GM19467 (cell line): ENCODE measurements at regions not wholly inside any gene's neighbourhood (a gene's known extent, or its start where the extent isn't known, plus 50 kb on each side); places are given as distances from the start of the nearest gene placed in this dataset.
"Not testable (repeated sequence)": the region's sequence is repeated elsewhere in the genome, so short reads cannot be mapped to it uniquely, and the experiment has no call there.

Source experiments
- ATAC-seq: cut with Tn5 transposase; IDR thresholded peaks from one replicate; pipeline ENCODE4 v1.9.1; 2021; ENCODE audit warnings: mild to moderate bottlenecking, moderate library complexity; ENCODE audit not compliant: unreplicated experiment

DNA sequence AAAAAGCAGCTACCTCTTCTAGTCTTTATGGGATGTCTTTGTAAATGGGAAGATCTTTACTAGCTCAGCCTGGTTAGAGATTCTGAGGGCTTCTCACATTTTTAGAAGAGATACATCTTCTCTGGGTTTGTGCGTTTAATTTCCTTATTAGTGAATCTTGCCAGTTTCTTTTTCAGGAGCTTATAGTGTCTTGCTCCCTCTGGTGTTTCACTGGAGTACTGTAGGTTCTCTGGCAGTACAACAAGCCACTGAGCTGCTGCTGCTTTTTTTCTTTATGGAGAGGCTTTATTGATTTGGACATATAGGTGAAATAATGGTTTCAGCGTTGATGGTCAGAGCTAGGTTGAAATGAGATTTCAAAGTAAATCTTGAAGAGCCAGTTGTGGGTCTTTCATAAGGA is 82.9 kb downstream of the LAS1L start:
- peak; percentile 63 for ATAC-seq

DNA sequence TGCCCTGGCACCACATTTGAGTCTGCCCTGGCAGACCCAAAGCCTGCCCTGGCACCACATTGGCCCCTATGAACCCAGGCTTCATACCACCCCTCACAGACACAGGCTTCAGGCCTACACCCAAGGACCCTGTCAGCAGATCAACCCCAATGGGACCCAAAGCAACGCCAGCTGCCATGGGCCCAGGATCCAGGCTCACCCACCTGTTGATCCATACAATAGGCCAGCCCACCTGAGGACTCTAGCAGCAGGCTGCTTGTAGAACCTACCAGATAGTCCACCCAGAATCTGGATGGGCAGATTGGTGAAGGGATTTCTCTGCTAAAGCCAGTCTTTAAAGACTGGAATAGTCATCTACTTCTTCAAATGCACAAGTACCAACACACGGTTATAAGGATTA is 114.4 kb downstream of the LAS1L start:
- no peak for ATAC-seq

DNA sequence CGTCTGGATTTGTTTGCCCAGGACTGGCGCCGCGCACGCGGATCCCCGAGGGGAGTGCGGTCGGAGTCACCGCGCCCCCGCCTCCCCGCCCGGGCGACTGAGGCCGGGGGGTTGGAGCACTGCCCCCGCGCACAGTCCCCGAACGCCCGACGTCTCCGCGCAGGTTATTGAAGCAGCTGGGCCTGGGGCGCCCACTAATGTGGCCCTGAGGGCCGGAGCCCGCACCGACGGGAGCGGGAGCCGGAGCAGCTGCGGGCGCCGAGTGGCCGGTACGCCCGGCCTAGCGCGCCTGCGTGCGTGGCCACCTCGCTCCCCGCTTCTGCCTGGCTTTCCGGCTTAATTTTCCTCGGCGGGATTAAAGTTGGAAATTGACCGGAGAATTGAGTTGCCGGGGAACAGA is 126.9 kb downstream of the LAS1L start:
- ATAC-seq: not testable (repeated sequence)

DNA sequence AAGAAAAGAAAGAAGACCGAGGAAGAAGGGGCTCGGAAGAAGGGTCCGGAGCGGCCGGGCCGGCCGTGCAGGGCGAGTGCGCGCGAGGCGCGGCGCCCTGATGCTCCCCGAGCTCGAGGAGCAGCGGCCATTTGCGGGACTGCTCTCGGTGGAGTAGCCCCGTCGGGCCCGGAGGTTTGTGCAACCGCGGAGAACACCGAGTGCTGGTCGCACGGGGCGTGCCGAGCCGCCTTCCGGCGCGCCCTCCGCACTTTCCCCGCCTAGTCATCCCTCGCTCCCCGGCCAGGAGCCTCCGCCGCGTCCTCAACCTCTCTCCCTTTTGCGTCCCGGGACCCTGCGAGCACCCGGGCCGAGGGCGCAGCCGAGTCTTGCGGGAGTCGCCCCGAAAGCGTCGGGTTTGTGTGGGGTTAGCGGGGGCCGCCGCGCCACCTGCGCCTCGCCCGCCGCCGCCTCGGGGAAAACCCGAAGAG is 127.4 kb downstream of the LAS1L start:
- no peak for ATAC-seq

DNA sequence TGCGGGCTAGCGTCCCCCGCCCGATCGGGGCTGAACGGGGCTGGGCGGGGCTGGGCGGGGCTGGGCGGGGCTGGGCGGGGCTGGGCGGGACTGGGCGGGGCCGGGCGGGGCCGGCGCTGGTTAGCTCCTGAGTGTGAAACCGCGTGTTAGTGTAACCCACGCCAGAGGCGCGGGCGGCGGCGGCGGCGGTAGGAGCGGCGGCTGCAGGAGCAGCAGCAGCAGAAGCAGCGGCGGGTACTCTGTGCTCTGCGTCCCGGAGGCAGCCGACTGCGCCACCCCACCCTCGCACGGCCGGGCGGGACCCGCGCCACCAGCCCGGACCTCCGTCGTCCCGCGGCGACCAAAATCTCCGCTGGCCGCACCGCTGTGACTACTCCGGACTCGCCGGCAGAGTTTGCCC is 128.1 kb downstream of the LAS1L start:
- ATAC-seq: no peak

DNA sequence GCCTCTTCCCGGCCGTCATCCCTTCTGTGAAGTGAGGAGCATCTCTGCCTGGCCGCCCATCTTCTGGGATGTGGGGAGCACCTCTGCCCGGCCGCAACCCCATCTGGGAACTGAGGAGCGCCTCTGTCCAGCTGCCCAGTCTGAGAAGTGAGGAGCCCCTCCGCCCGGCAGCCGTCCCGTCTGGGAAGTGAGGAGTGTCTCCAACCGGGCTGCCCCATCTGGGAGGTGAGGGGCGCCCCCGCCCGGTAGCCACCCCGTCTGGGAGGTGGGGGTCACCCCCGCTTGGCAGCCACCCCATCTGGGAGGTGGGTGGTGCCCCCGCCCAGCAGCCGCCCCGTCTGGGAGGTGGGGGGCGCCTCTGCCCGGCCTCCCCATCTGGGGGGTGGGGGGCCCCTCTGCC is 142.3 kb downstream of the LAS1L start:
- no peak for ATAC-seq

DNA sequence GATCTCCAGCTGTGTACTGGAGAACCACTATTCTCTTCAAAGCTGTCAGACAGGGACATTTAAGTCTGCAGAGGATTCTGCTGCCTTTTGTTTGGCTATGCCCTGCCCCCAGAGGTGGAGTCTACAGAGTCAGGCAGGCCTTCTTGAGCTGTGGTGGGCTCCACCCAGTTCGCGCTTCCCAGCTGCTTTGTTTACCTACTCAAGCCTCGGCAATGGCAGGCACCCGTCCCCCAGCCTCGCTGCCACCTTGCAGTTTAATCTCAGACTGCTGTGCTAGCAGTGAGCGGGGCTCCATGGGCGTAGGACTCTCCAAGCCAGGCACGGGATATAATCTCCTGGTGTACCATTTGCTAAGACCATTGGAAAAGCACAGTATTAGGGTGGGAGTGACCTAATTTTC is 145.5 kb downstream of the LAS1L start:
- not testable (repeated sequence) for ATAC-seq
